ENCODE measurements at regions not wholly inside any gene's neighbourhood (a gene's known extent, or its start where the extent isn't known, plus 50 kb on each side); places are given as distances from the start of the nearest gene placed in this dataset.

DNA sequence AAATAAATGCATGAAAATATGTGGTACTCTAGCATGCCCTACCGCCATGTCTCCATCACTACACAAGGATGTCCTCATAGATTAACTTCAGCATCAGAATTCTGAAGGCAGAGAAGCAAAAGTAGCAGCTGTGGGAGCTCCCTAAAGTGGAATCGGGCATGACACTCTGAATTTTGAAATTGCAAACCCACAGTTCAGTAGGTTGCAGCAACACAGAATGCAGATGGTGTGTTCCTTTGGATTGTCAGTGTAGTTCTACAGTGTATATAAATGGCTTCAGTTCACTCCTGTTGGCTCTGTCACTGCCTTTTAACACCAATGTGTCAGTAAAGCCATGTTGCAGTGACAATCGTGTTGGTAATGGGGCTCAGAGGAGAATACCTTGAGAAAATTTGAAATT lies 973.6 kb upstream of the WWC1 start:
- no peaks in the 10 kb centered on the region for H3K27me3 ChIP-seq
- H3K4me3 ChIP-seq (ENCODE audit: low read depth, low read length): no peak overlapping the region
- no peaks in the 10 kb centered on the region for H3K36me3 ChIP-seq
- peaks cover 5% of the 10 kb centered on the region for H3K4me1 ChIP-seq
- TF ChIP-seq, protein P1, sequence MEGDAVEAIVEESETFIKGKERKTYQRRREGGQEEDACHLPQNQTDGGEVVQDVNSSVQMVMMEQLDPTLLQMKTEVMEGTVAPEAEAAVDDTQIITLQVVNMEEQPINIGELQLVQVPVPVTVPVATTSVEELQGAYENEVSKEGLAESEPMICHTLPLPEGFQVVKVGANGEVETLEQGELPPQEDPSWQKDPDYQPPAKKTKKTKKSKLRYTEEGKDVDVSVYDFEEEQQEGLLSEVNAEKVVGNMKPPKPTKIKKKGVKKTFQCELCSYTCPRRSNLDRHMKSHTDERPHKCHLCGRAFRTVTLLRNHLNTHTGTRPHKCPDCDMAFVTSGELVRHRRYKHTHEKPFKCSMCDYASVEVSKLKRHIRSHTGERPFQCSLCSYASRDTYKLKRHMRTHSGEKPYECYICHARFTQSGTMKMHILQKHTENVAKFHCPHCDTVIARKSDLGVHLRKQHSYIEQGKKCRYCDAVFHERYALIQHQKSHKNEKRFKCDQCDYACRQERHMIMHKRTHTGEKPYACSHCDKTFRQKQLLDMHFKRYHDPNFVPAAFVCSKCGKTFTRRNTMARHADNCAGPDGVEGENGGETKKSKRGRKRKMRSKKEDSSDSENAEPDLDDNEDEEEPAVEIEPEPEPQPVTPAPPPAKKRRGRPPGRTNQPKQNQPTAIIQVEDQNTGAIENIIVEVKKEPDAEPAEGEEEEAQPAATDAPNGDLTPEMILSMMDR (IDR thresholded peaks at IDR 0.05; ENCODE audit: low read depth, low read length): no peak
- DNase-seq: no peak
- no peaks in the 10 kb centered on the region for H3K9me3 ChIP-seq

- TF ChIP-seq, protein P1 (IDR thresholded peaks at IDR 0.05; ENCODE audit: low read depth, low read length): no peak
- Histone ChIP-seq H3K4me1 (peaks cover 5% of the 10 kb centered on the region), H3K9me3 (no peaks in the 10 kb centered on the region), H3K4me3 (ENCODE audit: low read depth, low read length) (no peak overlapping the region), H3K36me3 (no peaks in the 10 kb centered on the region), H3K27me3 (no peaks in the 10 kb centered on the region)
- no peak for DNase-seq
Observed at GRCh38 chr5:167319243-167319642, 972.2 kb upstream of the WWC1 start.

GRCh38 chr5:167320019-167320418 lies 971.4 kb upstream of the WWC1 start:
- TF ChIP-seq, protein P1 (IDR thresholded peaks at IDR 0.05; ENCODE audit: low read depth, low read length): no peak
- no peak for DNase-seq
- Histone ChIP-seq H3K4me3 (ENCODE audit: low read depth, low read length) (no peak overlapping the region), H3K36me3 (no peaks in the 10 kb centered on the region), H3K27me3 (no peaks in the 10 kb centered on the region), H3K9me3 (no peaks in the 10 kb centered on the region), H3K4me1 (peaks cover 5% of the 10 kb centered on the region)

DNA sequence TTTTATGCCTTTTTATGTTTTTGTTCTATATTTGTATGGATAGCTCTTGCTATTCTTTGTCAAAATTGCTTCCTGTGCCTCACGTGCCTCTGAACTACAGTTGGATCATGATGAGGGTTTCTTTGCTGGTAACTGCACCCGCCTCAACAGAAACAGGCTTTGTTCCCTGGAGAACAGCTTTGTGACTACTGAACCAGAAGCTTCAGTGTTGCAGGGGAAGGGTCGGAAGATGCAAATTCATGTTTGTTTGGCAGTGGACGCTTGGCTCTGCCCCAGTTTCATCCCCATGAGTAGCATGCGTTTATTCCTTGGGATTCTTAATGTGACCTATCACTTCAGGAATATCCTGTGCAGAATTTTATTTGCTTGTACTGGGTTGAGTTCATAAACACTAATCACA lies 959.1 kb upstream of the WWC1 start:
- Histone ChIP-seq H3K9me3 (no peaks in the 10 kb centered on the region), H3K4me3 (ENCODE audit: low read depth, low read length) (no peak overlapping the region), H3K27me3 (no peaks in the 10 kb centered on the region; the same call in 1 of the 2 replicates), H3K4me1 (no peaks in the 10 kb centered on the region), H3K36me3 (no peaks in the 10 kb centered on the region)
- DNase-seq: no peak
- TF ChIP-seq, protein P1 (IDR thresholded peaks at IDR 0.05; ENCODE audit: low read depth, low read length): no peak

DNA sequence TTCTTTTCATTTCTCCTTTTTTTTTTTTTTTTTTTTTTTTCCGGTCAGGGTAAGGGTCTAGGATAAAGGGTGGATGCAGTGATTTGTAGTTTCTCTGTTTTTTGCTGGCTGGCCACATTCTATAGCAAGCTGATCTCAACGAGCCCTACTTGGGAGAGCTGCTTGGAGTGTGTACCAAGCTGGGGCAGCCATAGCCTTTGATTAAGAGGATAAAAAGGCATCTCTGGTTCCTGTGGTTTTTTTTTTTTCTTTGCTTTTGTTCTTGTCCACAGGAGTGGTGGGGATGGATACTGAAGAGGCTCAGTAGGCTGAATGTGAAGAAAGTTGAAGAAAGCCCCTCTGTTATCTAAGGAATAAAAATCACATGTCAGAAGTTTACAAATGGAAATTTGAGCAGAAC lies 955.3 kb upstream of the WWC1 start:
- H3K27me3 ChIP-seq: no peaks in the 10 kb centered on the region
- H3K36me3 ChIP-seq: no peaks in the 10 kb centered on the region
- H3K4me1 ChIP-seq: no peaks in the 10 kb centered on the region
- DNase-seq: no peak
- no peak overlapping the region for H3K4me3 ChIP-seq (ENCODE audit: low read depth, low read length)
- TF ChIP-seq, protein P1 (IDR thresholded peaks at IDR 0.05; ENCODE audit: low read depth, low read length): no peak
- no peaks in the 10 kb centered on the region for H3K9me3 ChIP-seq

GRCh38 chr5:167339205-167339604 lies 952.2 kb upstream of the WWC1 start:
- Histone ChIP-seq H3K27me3 (no peaks in the 10 kb centered on the region), H3K36me3 (no peaks in the 10 kb centered on the region), H3K9me3 (no peaks in the 10 kb centered on the region), H3K4me3 (ENCODE audit: low read depth, low read length) (no peak overlapping the region), H3K4me1 (no peaks in the 10 kb centered on the region)
- TF ChIP-seq, protein P1 (IDR thresholded peaks at IDR 0.05; ENCODE audit: low read depth, low read length): no peak
- DNase-seq: no peak

Data from BE2C (cell line).